ENCODE measurements at regions not wholly inside any gene's neighbourhood (a gene's known extent, or its start where the extent isn't known, plus 50 kb on each side); places are given as distances from the start of the nearest gene placed in this dataset.

DNA sequence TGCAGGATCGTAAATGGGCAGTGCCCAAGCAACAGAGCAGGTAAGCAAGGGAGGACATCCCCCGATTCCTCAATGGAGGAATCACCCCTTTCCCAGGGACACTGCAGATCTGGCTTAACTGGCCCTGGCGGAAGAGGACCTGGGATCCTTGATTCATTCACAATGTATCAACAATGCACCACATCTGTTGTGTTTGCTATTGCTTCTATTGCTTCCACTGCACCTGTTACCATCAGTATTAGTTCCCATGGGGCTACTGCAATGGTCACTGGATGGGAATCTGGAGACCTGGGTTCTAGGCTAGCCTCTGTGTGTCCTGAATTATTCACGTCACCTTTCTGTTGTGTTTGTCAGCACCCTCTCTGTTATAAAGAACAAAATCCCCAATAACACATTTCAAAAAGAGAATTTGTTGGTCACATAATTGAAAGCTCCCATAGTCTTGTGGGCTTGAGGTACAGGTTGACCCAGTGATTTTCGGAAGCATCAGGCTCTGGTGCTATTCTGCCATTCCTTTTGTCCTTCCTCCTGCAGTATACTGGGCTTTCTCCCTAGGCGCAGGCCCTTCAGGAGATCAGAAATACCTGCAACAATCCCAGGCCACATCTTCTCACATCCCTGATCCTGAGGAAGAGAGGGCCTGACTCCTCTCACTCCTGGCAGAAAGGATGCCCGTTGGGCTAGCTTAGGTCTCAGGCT is 193.5 kb upstream of the GLI2 start (continued):
- no peak for TF ChIP-seq ZNF331 (CRISPR knock-in tag; IDR thresholded peaks at IDR 0.05; ENCODE audit: low read depth)

DNA sequence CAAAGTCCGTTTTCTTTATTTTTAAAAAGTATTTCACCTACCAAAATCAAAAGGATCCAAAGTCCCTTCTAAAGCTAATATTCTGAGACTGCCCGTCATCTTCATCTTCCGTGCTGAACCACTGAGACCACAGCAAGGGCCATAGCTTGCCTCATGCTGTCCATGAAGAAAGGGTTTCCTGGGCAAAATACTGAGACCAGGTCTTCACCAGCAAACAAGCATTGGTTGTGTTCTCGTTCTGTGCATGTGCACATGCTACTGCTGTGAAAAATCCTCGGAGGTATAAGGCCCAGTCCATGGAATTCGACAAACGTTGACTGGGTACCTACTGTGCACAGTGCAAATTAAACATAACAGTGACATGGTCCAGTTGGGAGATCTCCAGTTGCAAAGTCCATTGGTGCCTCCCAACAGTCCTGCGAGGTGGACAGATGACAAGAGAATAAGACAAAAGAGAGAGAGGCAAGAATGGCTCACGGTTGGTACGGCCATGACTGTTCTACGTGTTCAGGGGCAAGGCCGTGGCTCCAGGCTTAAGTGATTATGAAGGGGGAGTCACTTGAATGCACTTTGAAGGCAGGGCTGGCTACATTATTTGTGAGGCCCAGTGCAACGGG is 192.6 kb upstream of the GLI2 start:
- no peak overlapping the region for H3K27ac ChIP-seq (ENCODE audit: low read depth)
- Mint-ChIP-seq H3K27me3 (ENCODE audit: insufficient read depth, low read depth, poor library complexity) (peaks cover 14% of the 10 kb centered on the region), H3K27ac (no peak overlapping the region), H3K4me3 (no peak overlapping the region), H3K9me3 (no peaks in the 10 kb centered on the region; the same call in 2 of the 3 replicates), H3K36me3 (ENCODE audit: low read depth) (no peaks in the 10 kb centered on the region), H3K4me1 (peaks cover 21% of the 10 kb centered on the region)
- no peak overlapping the region for H3K4me3 ChIP-seq
- H3K79me2 ChIP-seq (replicated peaks; ENCODE audit: insufficient read depth), result no peaks in the 10 kb centered on the region
- no peaks in the 10 kb centered on the region for H3K36me3 ChIP-seq (ENCODE audit: insufficient read depth)
- ATAC-seq, result no peak
- no peak overlapping the region for H2AFZ ChIP-seq
- H3F3A ChIP-seq (replicated peaks; ENCODE audit: low read depth), result no peaks in the 10 kb centered on the region
- H3K4me2 ChIP-seq, result no peak overlapping the region
- DNase-seq (ENCODE audit: low spot score), result no peak
- H3K4me1 ChIP-seq (ENCODE audit: insufficient read depth), result no peaks in the 10 kb centered on the region
- no peaks in the 10 kb centered on the region for H3K27me3 ChIP-seq (ENCODE audit: insufficient read depth)
- no peaks in the 10 kb centered on the region for H4K20me1 ChIP-seq (replicated peaks; ENCODE audit: insufficient read depth)
- H3K9me2 ChIP-seq (ENCODE audit: insufficient read depth), result no peaks in the 10 kb centered on the region
- no peak for TF ChIP-seq CREB1 (CRISPR knock-in tag; IDR thresholded peaks at IDR 0.05; ENCODE audit: low read depth)
- no peak for TF ChIP-seq JUNB (IDR thresholded peaks at IDR 0.05; ENCODE audit: unreplicated experiment)
- TF ChIP-seq, protein P1, sequence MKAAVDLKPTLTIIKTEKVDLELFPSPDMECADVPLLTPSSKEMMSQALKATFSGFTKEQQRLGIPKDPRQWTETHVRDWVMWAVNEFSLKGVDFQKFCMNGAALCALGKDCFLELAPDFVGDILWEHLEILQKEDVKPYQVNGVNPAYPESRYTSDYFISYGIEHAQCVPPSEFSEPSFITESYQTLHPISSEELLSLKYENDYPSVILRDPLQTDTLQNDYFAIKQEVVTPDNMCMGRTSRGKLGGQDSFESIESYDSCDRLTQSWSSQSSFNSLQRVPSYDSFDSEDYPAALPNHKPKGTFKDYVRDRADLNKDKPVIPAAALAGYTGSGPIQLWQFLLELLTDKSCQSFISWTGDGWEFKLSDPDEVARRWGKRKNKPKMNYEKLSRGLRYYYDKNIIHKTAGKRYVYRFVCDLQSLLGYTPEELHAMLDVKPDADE (IDR thresholded peaks at IDR 0.05), result no peak
- no peak for TF ChIP-seq EZH2 (IDR thresholded peaks at IDR 0.05; ENCODE audit: low read depth, unreplicated experiment)
- TF ChIP-seq, protein P2, sequence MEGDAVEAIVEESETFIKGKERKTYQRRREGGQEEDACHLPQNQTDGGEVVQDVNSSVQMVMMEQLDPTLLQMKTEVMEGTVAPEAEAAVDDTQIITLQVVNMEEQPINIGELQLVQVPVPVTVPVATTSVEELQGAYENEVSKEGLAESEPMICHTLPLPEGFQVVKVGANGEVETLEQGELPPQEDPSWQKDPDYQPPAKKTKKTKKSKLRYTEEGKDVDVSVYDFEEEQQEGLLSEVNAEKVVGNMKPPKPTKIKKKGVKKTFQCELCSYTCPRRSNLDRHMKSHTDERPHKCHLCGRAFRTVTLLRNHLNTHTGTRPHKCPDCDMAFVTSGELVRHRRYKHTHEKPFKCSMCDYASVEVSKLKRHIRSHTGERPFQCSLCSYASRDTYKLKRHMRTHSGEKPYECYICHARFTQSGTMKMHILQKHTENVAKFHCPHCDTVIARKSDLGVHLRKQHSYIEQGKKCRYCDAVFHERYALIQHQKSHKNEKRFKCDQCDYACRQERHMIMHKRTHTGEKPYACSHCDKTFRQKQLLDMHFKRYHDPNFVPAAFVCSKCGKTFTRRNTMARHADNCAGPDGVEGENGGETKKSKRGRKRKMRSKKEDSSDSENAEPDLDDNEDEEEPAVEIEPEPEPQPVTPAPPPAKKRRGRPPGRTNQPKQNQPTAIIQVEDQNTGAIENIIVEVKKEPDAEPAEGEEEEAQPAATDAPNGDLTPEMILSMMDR (conservative IDR thresholded peaks at IDR 0.05; ENCODE audit: low read depth in 2 of 2), result no peak
- TF ChIP-seq ZNF331 (CRISPR knock-in tag; IDR thresholded peaks at IDR 0.05; ENCODE audit: low read depth), result no peak
- TF ChIP-seq, protein P3, sequence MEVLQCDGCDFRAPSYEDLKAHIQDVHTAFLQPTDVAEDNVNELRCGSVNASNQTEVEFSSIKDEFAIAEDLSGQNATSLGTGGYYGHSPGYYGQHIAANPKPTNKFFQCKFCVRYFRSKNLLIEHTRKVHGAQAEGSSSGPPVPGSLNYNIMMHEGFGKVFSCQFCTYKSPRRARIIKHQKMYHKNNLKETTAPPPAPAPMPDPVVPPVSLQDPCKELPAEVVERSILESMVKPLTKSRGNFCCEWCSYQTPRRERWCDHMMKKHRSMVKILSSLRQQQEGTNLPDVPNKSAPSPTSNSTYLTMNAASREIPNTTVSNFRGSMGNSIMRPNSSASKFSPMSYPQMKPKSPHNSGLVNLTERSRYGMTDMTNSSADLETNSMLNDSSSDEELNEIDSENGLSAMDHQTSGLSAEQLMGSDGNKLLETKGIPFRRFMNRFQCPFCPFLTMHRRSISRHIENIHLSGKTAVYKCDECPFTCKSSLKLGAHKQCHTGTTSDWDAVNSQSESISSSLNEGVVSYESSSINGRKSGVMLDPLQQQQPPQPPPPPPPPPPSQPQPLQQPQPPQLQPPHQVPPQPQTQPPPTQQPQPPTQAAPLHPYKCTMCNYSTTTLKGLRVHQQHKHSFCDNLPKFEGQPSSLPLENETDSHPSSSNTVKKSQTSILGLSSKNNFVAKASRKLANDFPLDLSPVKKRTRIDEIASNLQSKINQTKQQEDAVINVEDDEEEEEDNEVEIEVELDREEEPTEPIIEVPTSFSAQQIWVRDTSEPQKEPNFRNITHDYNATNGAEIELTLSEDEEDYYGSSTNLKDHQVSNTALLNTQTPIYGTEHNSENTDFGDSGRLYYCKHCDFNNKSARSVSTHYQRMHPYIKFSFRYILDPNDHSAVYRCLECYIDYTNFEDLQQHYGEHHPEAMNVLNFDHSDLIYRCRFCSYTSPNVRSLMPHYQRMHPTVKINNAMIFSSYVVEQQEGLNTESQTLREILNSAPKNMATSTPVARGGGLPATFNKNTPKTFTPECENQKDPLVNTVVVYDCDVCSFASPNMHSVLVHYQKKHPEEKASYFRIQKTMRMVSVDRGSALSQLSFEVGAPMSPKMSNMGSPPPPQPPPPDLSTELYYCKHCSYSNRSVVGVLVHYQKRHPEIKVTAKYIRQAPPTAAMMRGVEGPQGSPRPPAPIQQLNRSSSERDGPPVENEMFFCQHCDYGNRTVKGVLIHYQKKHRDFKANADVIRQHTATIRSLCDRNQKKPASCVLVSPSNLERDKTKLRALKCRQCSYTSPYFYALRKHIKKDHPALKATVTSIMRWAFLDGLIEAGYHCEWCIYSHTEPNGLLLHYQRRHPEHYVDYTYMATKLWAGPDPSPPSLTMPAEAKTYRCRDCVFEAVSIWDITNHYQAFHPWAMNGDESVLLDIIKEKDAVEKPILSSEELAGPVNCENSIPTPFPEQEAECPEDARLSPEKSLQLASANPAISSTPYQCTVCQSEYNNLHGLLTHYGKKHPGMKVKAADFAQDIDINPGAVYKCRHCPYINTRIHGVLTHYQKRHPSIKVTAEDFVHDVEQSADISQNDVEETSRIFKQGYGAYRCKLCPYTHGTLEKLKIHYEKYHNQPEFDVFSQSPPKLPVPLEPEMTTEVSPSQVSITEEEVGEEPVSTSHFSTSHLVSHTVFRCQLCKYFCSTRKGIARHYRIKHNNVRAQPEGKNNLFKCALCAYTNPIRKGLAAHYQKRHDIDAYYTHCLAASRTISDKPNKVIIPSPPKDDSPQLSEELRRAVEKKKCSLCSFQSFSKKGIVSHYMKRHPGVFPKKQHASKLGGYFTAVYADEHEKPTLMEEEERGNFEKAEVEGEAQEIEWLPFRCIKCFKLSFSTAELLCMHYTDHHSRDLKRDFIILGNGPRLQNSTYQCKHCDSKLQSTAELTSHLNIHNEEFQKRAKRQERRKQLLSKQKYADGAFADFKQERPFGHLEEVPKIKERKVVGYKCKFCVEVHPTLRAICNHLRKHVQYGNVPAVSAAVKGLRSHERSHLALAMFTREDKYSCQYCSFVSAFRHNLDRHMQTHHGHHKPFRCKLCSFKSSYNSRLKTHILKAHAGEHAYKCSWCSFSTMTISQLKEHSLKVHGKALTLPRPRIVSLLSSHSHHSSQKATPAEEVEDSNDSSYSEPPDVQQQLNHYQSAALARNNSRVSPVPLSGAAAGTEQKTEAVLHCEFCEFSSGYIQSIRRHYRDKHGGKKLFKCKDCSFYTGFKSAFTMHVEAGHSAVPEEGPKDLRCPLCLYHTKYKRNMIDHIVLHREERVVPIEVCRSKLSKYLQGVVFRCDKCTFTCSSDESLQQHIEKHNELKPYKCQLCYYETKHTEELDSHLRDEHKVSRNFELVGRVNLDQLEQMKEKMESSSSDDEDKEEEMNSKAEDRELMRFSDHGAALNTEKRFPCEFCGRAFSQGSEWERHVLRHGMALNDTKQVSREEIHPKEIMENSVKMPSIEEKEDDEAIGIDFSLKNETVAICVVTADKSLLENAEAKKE (CRISPR knock-in tag; IDR thresholded peaks at IDR 0.05), result no peak
- no peak for TF ChIP-seq STAT1 (IDR thresholded peaks at IDR 0.05; ENCODE audit: unreplicated experiment)
- TF ChIP-seq EZH2phosphoT487 (IDR thresholded peaks at IDR 0.05; ENCODE audit: unreplicated experiment), result no peak
- TF ChIP-seq, protein P4, sequence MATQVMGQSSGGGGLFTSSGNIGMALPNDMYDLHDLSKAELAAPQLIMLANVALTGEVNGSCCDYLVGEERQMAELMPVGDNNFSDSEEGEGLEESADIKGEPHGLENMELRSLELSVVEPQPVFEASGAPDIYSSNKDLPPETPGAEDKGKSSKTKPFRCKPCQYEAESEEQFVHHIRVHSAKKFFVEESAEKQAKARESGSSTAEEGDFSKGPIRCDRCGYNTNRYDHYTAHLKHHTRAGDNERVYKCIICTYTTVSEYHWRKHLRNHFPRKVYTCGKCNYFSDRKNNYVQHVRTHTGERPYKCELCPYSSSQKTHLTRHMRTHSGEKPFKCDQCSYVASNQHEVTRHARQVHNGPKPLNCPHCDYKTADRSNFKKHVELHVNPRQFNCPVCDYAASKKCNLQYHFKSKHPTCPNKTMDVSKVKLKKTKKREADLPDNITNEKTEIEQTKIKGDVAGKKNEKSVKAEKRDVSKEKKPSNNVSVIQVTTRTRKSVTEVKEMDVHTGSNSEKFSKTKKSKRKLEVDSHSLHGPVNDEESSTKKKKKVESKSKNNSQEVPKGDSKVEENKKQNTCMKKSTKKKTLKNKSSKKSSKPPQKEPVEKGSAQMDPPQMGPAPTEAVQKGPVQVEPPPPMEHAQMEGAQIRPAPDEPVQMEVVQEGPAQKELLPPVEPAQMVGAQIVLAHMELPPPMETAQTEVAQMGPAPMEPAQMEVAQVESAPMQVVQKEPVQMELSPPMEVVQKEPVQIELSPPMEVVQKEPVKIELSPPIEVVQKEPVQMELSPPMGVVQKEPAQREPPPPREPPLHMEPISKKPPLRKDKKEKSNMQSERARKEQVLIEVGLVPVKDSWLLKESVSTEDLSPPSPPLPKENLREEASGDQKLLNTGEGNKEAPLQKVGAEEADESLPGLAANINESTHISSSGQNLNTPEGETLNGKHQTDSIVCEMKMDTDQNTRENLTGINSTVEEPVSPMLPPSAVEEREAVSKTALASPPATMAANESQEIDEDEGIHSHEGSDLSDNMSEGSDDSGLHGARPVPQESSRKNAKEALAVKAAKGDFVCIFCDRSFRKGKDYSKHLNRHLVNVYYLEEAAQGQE (IDR thresholded peaks at IDR 0.05; ENCODE audit: unreplicated experiment), result no peak
- TF ChIP-seq ZNF114 (CRISPR knock-in tag; IDR thresholded peaks at IDR 0.05), result no peak
- TF ChIP-seq NANOG (IDR thresholded peaks at IDR 0.05; ENCODE audit: borderline replicate concordance), result no peak
